WTC11 (cell line): ENCODE measurements at regions not wholly inside any gene's neighbourhood (a gene's known extent, or its start where the extent isn't known, plus 50 kb on each side); places are given as distances from the start of the nearest gene placed in this dataset.

Experiments used
- ATAC-seq: fragments of 200-7000 bp; cut with Tn5 transposase; 2 replicates; pipeline ENCODE4 v1.10.0; 2021; ENCODE audit warnings: mild to moderate bottlenecking, moderate library complexity
- CTCF ChIA-PET: fragments of 300-600 bp; sonication (Branson Sonifier 250); formaldehyde crosslinking; loops from one replicate; lab custom pipeline; 2021; ENCODE audit warnings: antibody characterized with exemption; lab: Charles Lee
- POLR2A ChIA-PET: fragments of 350-600 bp; sonication (Branson Sonifier 250); formaldehyde crosslinking; loops from one replicate; lab custom pipeline; 2021; ENCODE audit warnings: antibody characterized with exemption; lab: Charles Lee
- DNase-seq: peaks from one replicate; pipeline ENCODE4 v3.0.0; 2021; ENCODE audit warnings: low spot score
- H3K27ac Mint-ChIP-seq: 2 replicates; pipeline ENCODE4 v1.8.0; 2021; ENCODE audit warnings: mixed read lengths
- H3K27me3 Mint-ChIP-seq: 2 replicates; pipeline ENCODE4 v1.8.0; 2021; ENCODE audit warnings: low read depth, mild to moderate bottlenecking, moderate library complexity, mixed read lengths
- H3K36me3 Mint-ChIP-seq: 2 replicates; pipeline ENCODE4 v1.8.0; 2021; ENCODE audit warnings: mixed read lengths
- H3K4me1 Mint-ChIP-seq: 2 replicates; pipeline ENCODE4 v1.8.0; 2022; ENCODE audit warnings: mixed read lengths
- H3K4me3 Mint-ChIP-seq: 2 replicates; pipeline ENCODE4 v1.8.0; 2021; ENCODE audit warnings: mild to moderate bottlenecking, moderate library complexity, mixed read lengths
- H3K9me3 Mint-ChIP-seq: 2 replicates; pipeline ENCODE4 v1.8.0; 2021; ENCODE audit warnings: mixed read lengths
- ATF1 ChIP-seq: sonication (generic); formaldehyde crosslinking; IDR thresholded peaks from 2 replicates; pipeline ENCODE4 v1.8.1; 2023; ENCODE audit warnings: mild to moderate bottlenecking, moderate library complexity, missing genetic modification reagents
- ATF6 ChIP-seq: sonication (generic); formaldehyde crosslinking; IDR thresholded peaks from 2 replicates; pipeline ENCODE4 v1.8.1; 2023; ENCODE audit warnings: mild to moderate bottlenecking, missing genetic modification reagents
- CBFB ChIP-seq: sonication (generic); formaldehyde crosslinking; IDR thresholded peaks from 2 replicates; pipeline ENCODE4 v1.8.1; 2022; ENCODE audit warnings: mild to moderate bottlenecking, low read depth, missing genetic modification reagents
- E2F5 ChIP-seq: sonication (generic); formaldehyde crosslinking; IDR thresholded peaks from 2 replicates; pipeline ENCODE4 v1.8.1; 2022; ENCODE audit warnings: mild to moderate bottlenecking, moderate library complexity, missing genetic modification reagents
- ESRRA ChIP-seq: sonication (generic); formaldehyde crosslinking; IDR thresholded peaks from 2 replicates; pipeline ENCODE4 v1.8.1; 2022; ENCODE audit warnings: mild to moderate bottlenecking, missing genetic modification reagents, borderline replicate concordance
- FOXK1 ChIP-seq: sonication (generic); formaldehyde crosslinking; IDR thresholded peaks from 2 replicates; pipeline ENCODE4 v1.8.0; 2022; ENCODE audit warnings: mild to moderate bottlenecking, moderate library complexity, missing genetic modification reagents
- GABPB1 ChIP-seq: sonication (generic); formaldehyde crosslinking; IDR thresholded peaks from 2 replicates; pipeline ENCODE4 v1.8.1; 2023; ENCODE audit warnings: mild to moderate bottlenecking, missing genetic modification reagents
- GRHL2 ChIP-seq: fragments of 250-450 bp; sonication (Bioruptor Pico); IDR thresholded peaks from 2 replicates; pipeline ENCODE4 v1.8.0; 2022; ENCODE audit warnings: mild to moderate bottlenecking, moderate library complexity; ENCODE audit not compliant: insufficient replicate concordance, severe bottlenecking
- MLX ChIP-seq: sonication (generic); formaldehyde crosslinking; IDR thresholded peaks from 2 replicates; pipeline ENCODE4 v1.8.1; 2023; ENCODE audit warnings: mild to moderate bottlenecking, missing genetic modification reagents, moderate library complexity
- NFATC4 ChIP-seq: fragments of 250-450 bp; sonication (Bioruptor Pico); IDR thresholded peaks from 2 replicates; pipeline ENCODE4 v1.9.0; 2021; ENCODE audit warnings: mild to moderate bottlenecking
- PREB ChIP-seq: sonication (generic); formaldehyde crosslinking; IDR thresholded peaks from 2 replicates; pipeline ENCODE4 v1.8.1; 2022; ENCODE audit warnings: mild to moderate bottlenecking, missing genetic modification reagents, moderate library complexity, borderline replicate concordance
- USF2 ChIP-seq: sonication (generic); formaldehyde crosslinking; IDR thresholded peaks from 2 replicates; pipeline ENCODE4 v1.8.1; 2023; ENCODE audit warnings: mild to moderate bottlenecking, missing genetic modification reagents, moderate library complexity
- ZBTB43 ChIP-seq: sonication (generic); formaldehyde crosslinking; IDR thresholded peaks from 2 replicates; pipeline ENCODE4 v1.8.1; 2023; ENCODE audit warnings: mild to moderate bottlenecking, missing genetic modification reagents
- ZNF121 ChIP-seq: sonication (generic); formaldehyde crosslinking; IDR thresholded peaks from 2 replicates; pipeline ENCODE4 v1.8.0; 2023; ENCODE audit warnings: missing genetic modification reagents
- ZNF281 ChIP-seq: sonication (generic); formaldehyde crosslinking; IDR thresholded peaks from 2 replicates; pipeline ENCODE4 v1.8.0; 2023; ENCODE audit warnings: mild to moderate bottlenecking, missing genetic modification reagents
- ZNF396 ChIP-seq: fragments of 250-450 bp; sonication (Bioruptor Pico); IDR thresholded peaks from 2 replicates; pipeline ENCODE4 v1.8.0; 2021; ENCODE audit warnings: mild to moderate bottlenecking, moderate library complexity, borderline replicate concordance

- POLR2A ChIA-PET, result interaction anchor here (1.0 kb wide), 1 partner anchor 121 kb away, joined by 4 read pairs; the partner anchor contains the start of gene ENC1
Measured at GRCh38 chr5:74519679-74520078, 120.8 kb downstream of the ENC1 start.

GRCh38 chr5:74519161-74519571 lies 121.4 kb downstream of the ENC1 start:
- Mint-ChIP-seq H3K4me1 (peaks cover 27% of the 10 kb centered on the region), H3K27me3 (peaks cover 8% of the 10 kb centered on the region), H3K4me3 (no peak overlapping the region), H3K9me3 (peaks cover 29% of the 10 kb centered on the region), H3K36me3 (peaks cover 23% of the 10 kb centered on the region), H3K27ac (no peak overlapping the region)
- TF ChIP-seq ATF6, result no peak
- no peak for TF ChIP-seq ZNF396 (CRISPR knock-in tag)
- TF ChIP-seq CBFB, result no peak
- no peak for TF ChIP-seq PREB (CRISPR knock-in tag)
- TF ChIP-seq ZBTB43 (CRISPR knock-in tag), result no peak
- no peak for TF ChIP-seq USF2 (CRISPR knock-in tag)
- no peak for TF ChIP-seq NFATC4 (CRISPR knock-in tag)
- no peak for TF ChIP-seq GRHL2 (CRISPR knock-in tag)
- no peak for TF ChIP-seq ZNF281 (CRISPR knock-in tag)
- no peak for TF ChIP-seq GABPB1 (CRISPR knock-in tag)
- TF ChIP-seq ESRRA (CRISPR knock-in tag), result no peak
- peak; percentile 45 for ATAC-seq
- CTCF ChIA-PET, result no interaction called here
- DNase-seq, result no peak
- POLR2A ChIA-PET, result interaction anchor here (1.0 kb wide), 1 partner anchor 121 kb away, joined by 4 read pairs; the partner anchor contains the start of gene ENC1

More at GRCh38 chr5:74519679-74520078, 120.8 kb downstream of the ENC1 start:
- H3K9me3 Mint-ChIP-seq, result peaks cover 34% of the 10 kb centered on the region
- H3K4me3 Mint-ChIP-seq, result no peak overlapping the region
- H3K27ac Mint-ChIP-seq, result no peak overlapping the region
- DNase-seq, result no peak
- H3K27me3 Mint-ChIP-seq, result peaks cover 10% of the 10 kb centered on the region
- peaks cover 28% of the 10 kb centered on the region for H3K36me3 Mint-ChIP-seq
- ATAC-seq, result no peak
- CTCF ChIA-PET, result no interaction called here
- TF ChIP-seq FOXK1 (CRISPR knock-in tag) (no peak), GABPB1 (CRISPR knock-in tag) (no peak), ATF1 (no peak)
- H3K4me1 Mint-ChIP-seq, result peaks cover 27% of the 10 kb centered on the region

- CTCF ChIA-PET, result no interaction called here
- H3K27me3 Mint-ChIP-seq, result no peaks in the 10 kb centered on the region
- ATAC-seq (no peak), DNase-seq (no peak)
- no peak overlapping the region for H3K4me3 Mint-ChIP-seq
- H3K36me3 Mint-ChIP-seq, result peaks cover 8% of the 10 kb centered on the region
- peaks cover 15% of the 10 kb centered on the region for H3K9me3 Mint-ChIP-seq
- peaks cover 27% of the 10 kb centered on the region for H3K4me1 Mint-ChIP-seq
- no peak overlapping the region for H3K27ac Mint-ChIP-seq
- POLR2A ChIA-PET, result no interaction called here
- TF ChIP-seq MLX (CRISPR knock-in tag) (no peak), E2F5 (CRISPR knock-in tag) (no peak), ZNF121 (CRISPR knock-in tag) (no peak), ATF6 (no peak), ZNF281 (CRISPR knock-in tag) (no peak)
Measured at GRCh38 chr5:74517700-74518099, 122.8 kb downstream of the ENC1 start.
